Peyer's patch (tissue), 4 donors: ENCODE measurements at regions not wholly inside any gene's neighbourhood (a gene's known extent, or its start where the extent isn't known, plus 50 kb on each side); places are given as distances from the start of the nearest gene placed in this dataset.

Source experiments
- POLR2A ChIP-seq, 2 donors: fragments of 450-650 bp; IDR thresholded peaks; one replicate each; pipeline ENCODE4 v1.5.1; 2017; ENCODE audit warnings: antibody characterized with exemption in 2 of 2, mild to moderate bottlenecking in 2 of 2, moderate library complexity in 2 of 2
- TF ChIP-seq, protein P1 (sequence below), 6 experiments: fragments of 450-650 bp in 4 of 6; fragments of 200-600 bp in 2 of 6; sonication (generic) in 1 of 6; IDR thresholded peaks; one replicate each; pipeline ENCODE4 v1.5.1; 2017 to 2019; ENCODE audit warnings: antibody characterized with exemption in 6 of 6, mild to moderate bottlenecking in 3 of 6, moderate library complexity in 1 of 6

DNA sequence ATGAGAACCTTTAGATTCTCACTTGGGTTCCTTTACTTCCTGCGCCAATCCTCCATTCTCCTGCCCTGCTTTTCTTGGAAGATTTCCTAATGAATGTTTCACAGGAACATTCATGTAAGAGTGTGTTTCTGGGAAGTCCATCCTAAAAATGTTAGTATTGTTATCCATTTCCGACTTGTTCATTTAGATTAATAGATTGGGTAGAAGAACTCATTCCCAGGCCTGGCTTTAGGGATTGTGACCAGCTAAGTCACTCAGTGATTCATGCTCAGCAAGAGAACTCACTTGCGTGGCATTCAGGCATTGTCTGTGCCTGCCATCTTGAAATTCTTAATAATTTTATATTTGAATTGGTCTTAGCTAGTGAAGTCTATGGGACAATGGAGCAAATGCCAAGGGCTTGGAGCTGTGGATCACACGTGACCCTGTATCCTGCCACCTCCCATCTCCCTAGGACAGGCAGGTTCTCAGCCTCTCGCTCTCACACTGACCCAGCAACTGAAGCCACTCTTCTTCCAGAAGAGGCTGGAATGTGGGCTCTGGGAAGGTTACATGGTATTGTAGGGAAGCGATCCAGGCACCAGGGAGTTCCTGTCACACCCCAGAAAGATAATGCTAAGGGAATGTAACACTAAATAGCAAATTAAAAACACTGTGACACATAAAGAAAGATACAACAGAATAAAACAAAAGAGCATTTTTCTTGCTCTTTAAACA, 562.1 kb downstream of the TMA16 start:
- TF ChIP-seq, protein P1, sequence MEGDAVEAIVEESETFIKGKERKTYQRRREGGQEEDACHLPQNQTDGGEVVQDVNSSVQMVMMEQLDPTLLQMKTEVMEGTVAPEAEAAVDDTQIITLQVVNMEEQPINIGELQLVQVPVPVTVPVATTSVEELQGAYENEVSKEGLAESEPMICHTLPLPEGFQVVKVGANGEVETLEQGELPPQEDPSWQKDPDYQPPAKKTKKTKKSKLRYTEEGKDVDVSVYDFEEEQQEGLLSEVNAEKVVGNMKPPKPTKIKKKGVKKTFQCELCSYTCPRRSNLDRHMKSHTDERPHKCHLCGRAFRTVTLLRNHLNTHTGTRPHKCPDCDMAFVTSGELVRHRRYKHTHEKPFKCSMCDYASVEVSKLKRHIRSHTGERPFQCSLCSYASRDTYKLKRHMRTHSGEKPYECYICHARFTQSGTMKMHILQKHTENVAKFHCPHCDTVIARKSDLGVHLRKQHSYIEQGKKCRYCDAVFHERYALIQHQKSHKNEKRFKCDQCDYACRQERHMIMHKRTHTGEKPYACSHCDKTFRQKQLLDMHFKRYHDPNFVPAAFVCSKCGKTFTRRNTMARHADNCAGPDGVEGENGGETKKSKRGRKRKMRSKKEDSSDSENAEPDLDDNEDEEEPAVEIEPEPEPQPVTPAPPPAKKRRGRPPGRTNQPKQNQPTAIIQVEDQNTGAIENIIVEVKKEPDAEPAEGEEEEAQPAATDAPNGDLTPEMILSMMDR (IDR thresholded peaks at IDR 0.05) = no peak
- no peak for TF ChIP-seq POLR2A (IDR thresholded peaks at IDR 0.05)
